Muscle layer of colon (tissue), 2 donors: ENCODE measurements at regions not wholly inside any gene's neighbourhood (a gene's known extent, or its start where the extent isn't known, plus 50 kb on each side); places are given as distances from the start of the nearest gene placed in this dataset.

Source experiments
- H3K27ac ChIP-seq: one replicate; pipeline ENCODE4 v1.7.0; 2013; ENCODE audit warnings: low read depth, mild to moderate bottlenecking, low read length, moderate library complexity
- H3K27me3 ChIP-seq, 2 donors: one replicate each; pipeline ENCODE4 v1.7.0; 2013; ENCODE audit warnings: low read length in 2 of 2, mild to moderate bottlenecking in 2 of 2; ENCODE audit not compliant: insufficient read depth in 2 of 2, control insufficient read depth in 1 of 2
- H3K36me3 ChIP-seq: one replicate; pipeline ENCODE4 v1.7.0; 2013; ENCODE audit warnings: mild to moderate bottlenecking, low read length; ENCODE audit not compliant: insufficient read depth
- H3K4me1 ChIP-seq: one replicate; pipeline ENCODE4 v1.7.0; 2013; ENCODE audit warnings: mild to moderate bottlenecking, low read length; ENCODE audit not compliant: insufficient read depth
- H3K4me3 ChIP-seq, 2 donors: one replicate each; pipeline ENCODE4 v1.7.0; 2013; ENCODE audit warnings: low read length in 2 of 2, low read depth in 1 of 2, mild to moderate bottlenecking in 1 of 2, moderate library complexity in 1 of 2
- H3K9ac ChIP-seq: one replicate; pipeline ENCODE4 v1.7.0; 2013; ENCODE audit warnings: low read length
- H3K9me3 ChIP-seq: one replicate; pipeline ENCODE4 v1.7.0; 2013; ENCODE audit warnings: mild to moderate bottlenecking, low read length
- donor health status: abdominal sarcoma.
- donor health status: Adenocarcinoma of cecum.

- H3K9me3 ChIP-seq = no peaks in the 10 kb centered on the region
- H3K36me3 ChIP-seq = no peaks in the 10 kb centered on the region
- no peak overlapping the region for H3K9ac ChIP-seq
- H3K4me3 ChIP-seq = no peak overlapping the region
- H3K27ac ChIP-seq = no peak overlapping the region
- H3K4me1 ChIP-seq = peaks cover 8% of the 10 kb centered on the region
- no peaks in the 10 kb centered on the region for H3K27me3 ChIP-seq
Observed at GRCh38 chr7:68684996-68685395, 913.3 kb upstream of the AUTS2 start.

GRCh38 chr7:68688416-68689086 lies 909.7 kb upstream of the AUTS2 start:
- Histone ChIP-seq H3K36me3 (no peaks in the 10 kb centered on the region), H3K27me3 (no peaks in the 10 kb centered on the region), H3K4me1 (no peaks in the 10 kb centered on the region), H3K9ac (no peak overlapping the region), H3K27ac (no peak overlapping the region), H3K4me3 (no peak overlapping the region), H3K9me3 (no peaks in the 10 kb centered on the region)

GRCh38 chr7:68689087-68689433 lies 909.2 kb upstream of the AUTS2 start:
- no peaks in the 10 kb centered on the region for H3K9me3 ChIP-seq
- H3K36me3 ChIP-seq = no peaks in the 10 kb centered on the region
- no peak overlapping the region for H3K27ac ChIP-seq
- no peaks in the 10 kb centered on the region for H3K27me3 ChIP-seq
- H3K4me3 ChIP-seq = no peak overlapping the region
- H3K4me1 ChIP-seq = no peaks in the 10 kb centered on the region
- no peak overlapping the region for H3K9ac ChIP-seq

GRCh38 chr7:68691261-68692216 lies 906.7 kb upstream of the AUTS2 start:
- Histone ChIP-seq H3K9me3 (no peaks in the 10 kb centered on the region), H3K4me3 (no peak overlapping the region), H3K27me3 (no peaks in the 10 kb centered on the region), H3K27ac (no peak overlapping the region), H3K36me3 (no peaks in the 10 kb centered on the region), H3K4me1 (no peaks in the 10 kb centered on the region), H3K9ac (no peak overlapping the region)

- Histone ChIP-seq H3K4me3 (no peak overlapping the region), H3K9ac (no peak overlapping the region), H3K27ac (no peak overlapping the region), H3K4me1 (no peaks in the 10 kb centered on the region), H3K36me3 (no peaks in the 10 kb centered on the region), H3K9me3 (no peaks in the 10 kb centered on the region), H3K27me3 (no peaks in the 10 kb centered on the region)
Observed at GRCh38 chr7:68692511-68692910, 905.8 kb upstream of the AUTS2 start.

GRCh38 chr7:68694656-68695055 lies 903.6 kb upstream of the AUTS2 start:
- H3K9me3 ChIP-seq = no peaks in the 10 kb centered on the region
- H3K4me1 ChIP-seq = no peaks in the 10 kb centered on the region
- no peaks in the 10 kb centered on the region for H3K36me3 ChIP-seq
- H3K27ac ChIP-seq = no peak overlapping the region
- H3K9ac ChIP-seq = no peak overlapping the region
- H3K4me3 ChIP-seq = no peak overlapping the region
- no peaks in the 10 kb centered on the region for H3K27me3 ChIP-seq

- no peaks in the 10 kb centered on the region for H3K4me1 ChIP-seq
- H3K4me3 ChIP-seq = no peak overlapping the region
- H3K27me3 ChIP-seq = no peaks in the 10 kb centered on the region
- H3K9me3 ChIP-seq = no peaks in the 10 kb centered on the region
- H3K27ac ChIP-seq = no peak overlapping the region
- no peaks in the 10 kb centered on the region for H3K36me3 ChIP-seq
- H3K9ac ChIP-seq = no peak overlapping the region
Observed at GRCh38 chr7:68697796-68698280, 900.4 kb upstream of the AUTS2 start.

- no peaks in the 10 kb centered on the region for H3K36me3 ChIP-seq
- no peak overlapping the region for H3K4me3 ChIP-seq
- no peak overlapping the region for H3K9ac ChIP-seq
- H3K4me1 ChIP-seq = no peaks in the 10 kb centered on the region
- H3K9me3 ChIP-seq = no peaks in the 10 kb centered on the region
- H3K27ac ChIP-seq = no peak overlapping the region
- no peaks in the 10 kb centered on the region for H3K27me3 ChIP-seq
Observed at GRCh38 chr7:68699090-68699711, 899.1 kb upstream of the AUTS2 start.

GRCh38 chr7:68700414-68700813 lies 897.9 kb upstream of the AUTS2 start:
- H3K4me1 ChIP-seq = no peaks in the 10 kb centered on the region
- H3K27ac ChIP-seq = no peak overlapping the region
- no peaks in the 10 kb centered on the region for H3K9me3 ChIP-seq
- H3K9ac ChIP-seq = no peak overlapping the region
- H3K4me3 ChIP-seq = no peak overlapping the region
- H3K27me3 ChIP-seq = no peaks in the 10 kb centered on the region
- no peaks in the 10 kb centered on the region for H3K36me3 ChIP-seq

GRCh38 chr7:68706291-68706690 lies 892.0 kb upstream of the AUTS2 start:
- Histone ChIP-seq H3K9ac (no peak overlapping the region), H3K27me3 (no peaks in the 10 kb centered on the region), H3K36me3 (no peaks in the 10 kb centered on the region), H3K4me1 (no peaks in the 10 kb centered on the region), H3K4me3 (no peak overlapping the region), H3K9me3 (no peaks in the 10 kb centered on the region), H3K27ac (no peak overlapping the region)

GRCh38 chr7:68707159-68707558 lies 891.1 kb upstream of the AUTS2 start:
- Histone ChIP-seq H3K9ac (no peak overlapping the region), H3K27ac (no peak overlapping the region), H3K4me1 (no peaks in the 10 kb centered on the region), H3K4me3 (no peak overlapping the region), H3K9me3 (no peaks in the 10 kb centered on the region), H3K27me3 (no peaks in the 10 kb centered on the region), H3K36me3 (no peaks in the 10 kb centered on the region)
